ENCODE measurements at regions not wholly inside any gene's neighbourhood (a gene's known extent, or its start where the extent isn't known, plus 50 kb on each side); places are given as distances from the start of the nearest gene placed in this dataset.

- TF ChIP-seq TARDBP (CRISPR knock-in tag; IDR thresholded peaks at IDR 0.05): no peak
These were observed 51.0 kb upstream of the CEP162 start (continued) for GRCh38 chr6:84278321-84278998.
